NCI-H2227 (cell line): ENCODE measurements at regions not wholly inside any gene's neighbourhood (a gene's known extent, or its start where the extent isn't known, plus 50 kb on each side); places are given as distances from the start of the nearest gene placed in this dataset.

Experiments
- DNase-seq: peaks from one replicate; lab custom pipeline; 2025; ENCODE audit not compliant: unreplicated experiment; lab: John Stamatoyannopoulos, UW

- DNase-seq: no peak
These were observed 52.3 kb upstream of the KLHL25 start for GRCh38 chr15:85847031-85847430.

- no peak for DNase-seq
These were observed 55.2 kb upstream of the KLHL25 start for GRCh38 chr15:85849946-85850345.

DNA sequence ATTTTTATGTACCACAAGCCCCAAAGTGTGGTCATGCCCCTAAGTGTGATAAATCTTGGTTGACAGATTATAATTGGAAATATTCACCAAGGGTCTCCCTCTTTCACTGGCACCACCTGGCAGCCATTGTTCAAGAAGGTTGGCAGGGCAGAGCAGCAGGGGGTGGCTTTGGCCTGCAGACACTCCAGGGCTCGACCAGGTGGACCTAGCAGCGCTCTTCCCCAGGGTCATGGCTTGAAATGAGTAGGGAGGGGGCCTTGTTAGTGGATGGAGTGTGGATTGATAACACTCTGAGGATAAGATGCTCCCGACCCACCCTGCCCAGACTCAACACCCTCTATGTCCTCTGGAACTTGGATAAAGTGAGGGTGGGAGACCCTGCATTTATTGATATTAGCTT is 58.2 kb upstream of the KLHL25 start:
- DNase-seq: no peak

DNA sequence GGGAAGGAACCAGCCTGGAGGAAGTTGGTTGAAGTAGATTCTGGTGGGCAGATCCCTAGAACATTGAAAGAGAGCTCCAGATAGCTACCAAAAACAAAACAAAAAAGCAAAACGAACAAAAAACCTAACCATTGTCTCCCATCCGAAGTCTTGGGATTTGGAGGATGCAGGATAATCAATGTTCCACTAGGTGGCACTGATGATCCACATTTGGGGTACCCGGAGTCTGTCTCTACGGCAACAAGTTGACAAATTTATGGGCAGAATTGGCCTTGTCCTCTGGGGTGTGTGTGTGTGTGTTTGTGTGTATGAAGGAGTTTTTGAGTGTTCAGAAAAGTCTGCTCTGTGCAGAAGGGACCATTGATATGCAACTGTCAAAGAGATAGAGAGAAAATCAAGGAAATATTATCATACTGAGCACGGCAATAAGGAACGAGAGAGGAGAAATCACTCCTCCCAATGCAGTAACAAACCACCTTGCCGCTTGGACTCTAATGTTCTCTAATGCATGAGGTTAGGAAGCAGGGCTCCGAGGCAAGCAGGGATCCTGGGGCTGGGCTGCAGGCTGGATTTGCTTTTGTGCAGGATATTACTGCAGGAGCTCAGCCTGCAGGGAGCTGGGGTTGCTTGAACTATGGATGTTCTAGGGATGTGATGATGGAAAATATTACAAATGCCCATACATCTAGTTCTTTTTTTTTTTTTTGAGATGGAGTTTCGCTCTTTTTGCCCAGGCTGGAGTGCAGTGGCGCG is 59.8 kb upstream of the KLHL25 start:
- peak; percentile 78 for DNase-seq

GRCh38 chr15:85858586-85859375 is 64.1 kb upstream of the KLHL25 start:
- DNase-seq: peak; percentile 74

- no peak for DNase-seq
These were observed 64.9 kb upstream of the KLHL25 start for GRCh38 chr15:85859671-85860070.

DNA sequence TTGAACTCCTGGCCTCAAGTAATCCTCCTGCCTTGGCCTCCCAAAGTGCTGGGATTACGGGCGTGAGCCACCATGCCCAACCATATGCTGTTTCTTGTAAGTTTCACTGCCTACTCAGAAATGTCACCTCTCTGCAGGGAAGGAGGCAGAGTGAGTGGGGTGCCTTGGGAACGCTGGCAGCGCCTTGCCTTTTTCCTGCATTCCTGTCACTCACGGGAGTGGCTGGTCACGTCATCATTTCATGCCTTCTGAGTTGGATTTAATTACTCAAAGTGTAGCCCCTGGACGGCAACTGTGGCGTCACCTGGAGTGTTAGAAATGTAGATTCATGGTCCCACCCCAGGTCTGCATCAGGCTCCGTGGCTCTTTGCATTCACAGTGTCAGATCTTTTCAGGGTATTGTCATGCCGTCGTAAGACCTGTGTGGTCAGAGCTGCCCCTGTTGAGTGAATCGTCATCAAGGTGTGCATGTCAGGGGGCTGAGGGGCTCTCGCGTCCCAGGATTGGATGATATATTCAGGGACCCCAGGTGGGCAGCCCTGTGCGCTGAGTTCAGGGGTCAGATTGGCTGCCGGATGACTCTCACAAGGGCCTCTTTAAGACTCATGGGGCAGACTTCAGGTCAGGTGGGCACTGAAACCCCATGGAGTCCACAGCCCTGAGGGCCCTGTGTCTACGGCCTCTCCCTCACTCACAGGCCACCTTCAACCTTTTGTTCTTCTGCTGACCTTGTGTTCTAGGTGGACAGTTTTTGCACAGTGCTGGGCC is 65.9 kb upstream of the KLHL25 start:
- DNase-seq: no peak

DNA sequence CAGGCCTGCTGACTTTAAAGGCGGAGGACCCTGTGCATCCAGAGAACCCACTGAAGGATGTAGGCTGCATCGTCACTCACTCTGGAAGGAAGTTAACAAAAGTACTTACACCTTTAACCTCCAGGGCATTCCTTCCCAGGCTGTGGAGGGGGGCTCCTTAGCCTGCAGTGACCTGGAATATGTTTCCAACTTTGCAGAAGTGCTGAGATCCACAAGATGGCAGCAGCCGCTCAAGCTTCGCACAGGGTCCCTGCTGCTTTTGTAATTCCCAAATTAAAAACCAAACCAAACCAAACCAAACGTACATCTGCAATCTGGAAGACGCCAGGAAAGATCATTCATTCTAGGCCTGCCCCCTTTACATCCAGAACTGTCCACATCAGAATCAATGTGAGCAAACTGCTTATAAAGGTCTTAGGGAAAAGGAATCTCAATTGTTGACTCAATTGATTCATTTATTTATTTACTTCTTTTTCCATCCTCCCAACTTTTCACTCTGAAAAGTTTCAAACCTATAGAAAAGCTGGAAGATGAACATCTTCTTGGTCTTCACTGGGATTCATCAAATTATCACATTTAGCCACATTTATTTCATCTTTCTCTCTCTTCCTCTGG is 70.5 kb upstream of the KLHL25 start:
- DNase-seq: peak; percentile 27

GRCh38 chr15:85867250-85867649 is 72.5 kb upstream of the KLHL25 start:
- no peak for DNase-seq

DNA sequence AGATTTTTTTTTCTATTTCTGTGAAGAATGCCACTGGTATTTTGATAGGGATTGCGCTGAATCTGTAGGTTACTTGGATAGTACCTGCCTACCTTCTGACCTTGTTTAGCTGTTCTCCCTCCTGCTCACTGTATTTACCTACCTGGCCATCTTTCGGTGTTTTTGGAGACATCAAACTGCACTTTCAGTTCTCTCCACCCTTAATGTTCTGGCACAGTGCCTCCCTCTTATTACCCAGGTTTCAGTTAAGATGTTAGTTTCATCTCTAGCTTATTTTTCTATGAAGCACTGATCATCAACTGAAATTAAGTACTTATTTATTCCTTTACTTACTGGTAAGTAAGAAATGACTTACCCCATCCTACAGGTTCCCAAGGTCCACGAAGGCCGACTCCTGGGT is 74.4 kb upstream of the KLHL25 start:
- DNase-seq: no peak

- no peak for DNase-seq
These were observed 75.7 kb upstream of the KLHL25 start for GRCh38 chr15:85870216-85871014.

- DNase-seq: no peak
These were observed 76.8 kb upstream of the KLHL25 start for GRCh38 chr15:85871545-85871944.

DNA sequence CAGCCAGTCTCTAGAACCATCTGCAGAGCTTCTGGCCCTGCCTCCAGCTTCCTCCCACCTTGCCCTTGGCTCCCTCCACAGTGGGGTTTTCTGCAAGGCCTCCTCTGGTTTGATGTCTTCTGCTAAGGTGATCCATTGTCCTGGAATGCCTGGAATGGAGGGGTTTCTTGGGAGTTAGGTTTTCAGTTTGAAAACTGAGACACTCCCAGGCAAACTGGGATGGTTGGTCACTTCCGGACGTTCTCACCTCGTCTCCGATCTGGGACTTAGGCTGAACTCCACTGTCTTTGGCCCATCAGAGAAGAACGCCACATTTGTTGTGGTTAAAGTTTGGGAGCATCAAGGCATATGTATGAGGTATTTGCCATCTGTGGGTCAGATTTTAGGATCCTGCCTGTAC is 77.4 kb upstream of the KLHL25 start:
- no peak for DNase-seq

- DNase-seq: peak; percentile 77
These were observed 79.5 kb upstream of the KLHL25 start for GRCh38 chr15:85874236-85874635.

DNA sequence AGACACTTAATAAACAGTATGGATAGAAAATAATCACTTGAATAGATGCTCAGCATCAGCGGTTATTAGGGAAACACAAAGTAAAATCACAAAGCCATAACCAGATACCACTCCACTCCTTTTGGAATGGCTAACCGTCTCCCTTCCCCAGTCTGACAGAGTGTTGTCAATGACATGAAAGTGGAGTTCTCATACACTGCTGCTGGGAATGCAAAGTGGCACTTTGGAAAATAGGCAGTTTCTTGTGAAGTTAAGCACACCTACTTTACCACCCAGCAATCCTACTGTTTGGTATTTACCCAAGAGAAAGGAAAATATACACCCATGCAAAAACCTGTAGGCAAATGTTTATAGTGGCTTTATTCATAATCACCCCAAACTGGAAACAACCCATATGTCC is 81.0 kb upstream of the KLHL25 start:
- DNase-seq: no peak

GRCh38 chr15:85878828-85879225 is 84.1 kb upstream of the KLHL25 start:
- DNase-seq: no peak

DNA sequence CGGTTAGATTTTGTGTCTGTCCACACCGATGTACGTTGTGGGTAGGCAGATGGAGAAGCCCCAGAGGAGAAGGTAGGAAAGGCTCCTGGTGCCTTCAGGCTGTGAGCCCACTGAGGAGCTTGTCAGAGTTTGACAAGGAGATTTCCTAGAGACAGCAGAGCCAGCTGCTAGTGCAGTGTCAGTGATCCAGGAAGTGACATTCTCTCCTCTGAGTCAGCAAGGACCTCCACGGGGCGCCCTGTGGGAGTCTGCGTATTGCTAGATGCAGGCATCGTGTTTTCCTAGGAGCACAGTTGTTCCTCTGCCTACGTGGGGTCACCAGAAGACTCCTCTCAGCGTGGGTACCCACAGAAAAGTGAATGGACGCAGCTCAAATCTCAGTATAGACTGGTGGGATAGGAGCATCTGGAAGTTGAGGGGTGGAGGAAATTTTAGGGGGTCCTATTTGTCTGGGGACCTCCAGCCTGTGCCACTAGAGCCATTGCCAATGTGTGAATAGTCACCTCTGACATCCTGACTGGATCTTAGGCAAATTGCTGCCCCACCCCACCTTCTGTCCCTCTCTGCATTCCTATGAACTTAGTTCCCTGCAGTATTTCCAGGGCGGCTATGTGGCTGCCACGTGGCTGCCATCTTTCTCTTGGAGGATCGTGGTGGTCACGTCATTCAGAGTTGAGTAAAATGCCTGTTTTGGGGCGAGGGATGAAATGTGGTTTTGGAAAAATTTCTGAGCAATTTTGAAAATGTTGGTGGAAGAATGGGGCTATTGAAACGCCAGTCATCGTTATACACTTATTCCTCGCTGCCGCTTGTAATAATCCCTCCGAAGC is 84.8 kb upstream of the KLHL25 start:
- DNase-seq: no peak

DNA sequence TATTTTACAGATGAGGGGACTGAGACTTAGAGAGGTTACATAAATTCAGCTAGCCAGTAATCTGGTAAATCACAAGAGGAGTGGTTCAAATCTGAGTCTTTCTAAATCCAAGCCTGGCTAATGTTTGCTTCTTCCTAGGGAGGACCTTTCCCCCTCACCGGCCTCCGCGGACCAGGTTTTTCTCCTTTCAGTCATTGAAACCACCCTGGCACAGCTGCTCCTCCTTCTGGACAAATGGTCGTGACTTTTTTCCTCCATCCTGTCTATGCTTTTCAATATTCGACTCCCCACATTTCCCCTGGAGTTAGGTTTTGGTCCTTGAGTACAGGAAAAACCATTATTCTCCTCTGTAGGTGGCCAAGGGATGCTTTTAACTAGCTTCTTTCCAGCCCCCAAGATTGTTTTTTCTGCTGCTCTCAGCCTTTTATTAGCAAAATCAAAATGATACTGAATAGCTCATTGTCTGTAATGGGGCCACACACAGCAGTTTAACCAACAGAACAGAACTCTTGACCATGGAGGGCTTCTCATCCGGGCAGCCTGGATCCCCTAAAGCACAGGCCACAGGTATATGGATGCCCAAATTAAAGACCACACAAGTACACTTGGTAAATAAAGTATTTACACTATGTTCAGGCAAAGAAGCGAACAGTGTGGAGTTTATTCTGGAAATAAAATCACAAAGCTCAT is 85.9 kb upstream of the KLHL25 start:
- peak; percentile 24 for DNase-seq

DNA sequence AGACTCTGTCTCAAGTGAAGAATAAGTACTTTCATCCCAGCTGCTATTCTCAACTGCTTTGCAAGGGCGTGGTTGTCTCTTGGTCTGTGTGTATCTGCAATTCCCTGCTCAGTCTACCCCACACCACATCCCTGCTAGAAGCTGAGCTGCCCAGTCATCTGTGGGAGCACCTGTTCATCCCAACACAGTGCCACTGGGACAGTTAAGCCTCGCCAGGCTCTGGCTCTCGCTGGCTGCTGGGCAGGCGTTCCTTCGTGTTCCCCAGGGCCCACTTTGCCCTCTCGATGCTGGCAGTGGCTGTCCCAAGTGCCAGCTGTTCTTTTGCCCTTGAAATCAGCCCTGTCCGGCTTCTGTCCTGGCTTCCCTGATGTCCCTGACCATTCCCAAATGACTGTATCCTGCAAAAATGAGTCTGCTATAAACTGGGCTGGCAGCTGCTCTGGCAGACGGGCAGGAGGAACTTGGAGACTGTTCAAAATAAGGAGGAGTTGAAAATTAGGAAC is 91.6 kb upstream of the KLHL25 start:
- no peak for DNase-seq
